ENCODE measurements at regions not wholly inside any gene's neighbourhood (a gene's known extent, or its start where the extent isn't known, plus 50 kb on each side); places are given as distances from the start of the nearest gene placed in this dataset.

- Histone ChIP-seq H2AFZ (ENCODE audit: low read depth, low read length) (no peak overlapping the region), H3K9ac (ENCODE audit: low read length) (no peak overlapping the region), H3K9me3 (ENCODE audit: low read length) (no peaks in the 10 kb centered on the region), H4K20me1 (ENCODE audit: insufficient read depth) (no peaks in the 10 kb centered on the region), H3K27me3 (ENCODE audit: insufficient read depth, low read depth, low read length) (no peaks in the 10 kb centered on the region), H3K4me2 (ENCODE audit: low read length) (no peak overlapping the region), H3K9me2 (ENCODE audit: insufficient read depth, low read length) (no peaks in the 10 kb centered on the region), H3K79me2 (replicated peaks; ENCODE audit: insufficient read depth, low read length) (no peaks in the 10 kb centered on the region), H3K36me3 (ENCODE audit: insufficient read depth, low read length) (no peaks in the 10 kb centered on the region), H3K27ac (ENCODE audit: low read length) (no peak overlapping the region), H3K4me3 (ENCODE audit: low read length) (no peak overlapping the region), H3F3A (ENCODE audit: insufficient read depth, low read length, poor library complexity, severe bottlenecking) (no peaks in the 10 kb centered on the region)
- TF ChIP-seq RAD21 (conservative IDR thresholded peaks at IDR 0.05), result no peak
- no peak for TF ChIP-seq POLR2AphosphoS5 (IDR thresholded peaks at IDR 0.05)
- no peak for TF ChIP-seq SMC3 (conservative IDR thresholded peaks at IDR 0.05; ENCODE audit: poor library complexity)
- no peak for TF ChIP-seq TAF1 (IDR thresholded peaks at IDR 0.05; ENCODE audit: low read depth)
- TF ChIP-seq REST (IDR thresholded peaks at IDR 0.05; ENCODE audit: borderline replicate concordance), result no peak
- TF ChIP-seq EP300 (conservative IDR thresholded peaks at IDR 0.05; ENCODE audit: poor library complexity, severe bottlenecking), result no peak
- TF ChIP-seq MXI1 (conservative IDR thresholded peaks at IDR 0.05; ENCODE audit: poor library complexity, severe bottlenecking), result no peak
- no peak for TF ChIP-seq CTCF (IDR thresholded peaks at IDR 0.05; ENCODE audit: poor library complexity, severe bottlenecking)
Observed at GRCh38 chr5:90285581-90285980, 124.0 kb downstream of the CETN3 start.

GRCh38 chr5:90284375-90284774 lies 125.2 kb downstream of the CETN3 start:
- Histone ChIP-seq H4K20me1 (ENCODE audit: insufficient read depth) (no peaks in the 10 kb centered on the region), H3K27ac (ENCODE audit: low read length) (no peak overlapping the region), H3K79me2 (replicated peaks; ENCODE audit: insufficient read depth, low read length) (no peaks in the 10 kb centered on the region), H3K4me3 (ENCODE audit: low read length) (no peak overlapping the region), H3K27me3 (ENCODE audit: insufficient read depth, low read depth, low read length) (no peaks in the 10 kb centered on the region), H2AFZ (ENCODE audit: low read depth, low read length) (no peak overlapping the region), H3K9ac (ENCODE audit: low read length) (no peak overlapping the region), H3K9me2 (ENCODE audit: insufficient read depth, low read length) (no peaks in the 10 kb centered on the region), H3K9me3 (ENCODE audit: low read length) (no peaks in the 10 kb centered on the region), H3K36me3 (ENCODE audit: insufficient read depth, low read length) (no peaks in the 10 kb centered on the region), H3K4me2 (ENCODE audit: low read length) (no peak overlapping the region), H3F3A (ENCODE audit: insufficient read depth, low read length, poor library complexity, severe bottlenecking) (no peaks in the 10 kb centered on the region)
- TF ChIP-seq TAF1 (IDR thresholded peaks at IDR 0.05; ENCODE audit: low read depth) (no peak), EP300 (conservative IDR thresholded peaks at IDR 0.05; ENCODE audit: poor library complexity, severe bottlenecking) (no peak), MXI1 (conservative IDR thresholded peaks at IDR 0.05; ENCODE audit: poor library complexity, severe bottlenecking) (no peak), REST (IDR thresholded peaks at IDR 0.05; ENCODE audit: borderline replicate concordance) (no peak), EZH2 (IDR thresholded peaks at IDR 0.05; ENCODE audit: borderline replicate concordance, insufficient read depth, low read length, poor library complexity, severe bottlenecking) (no peak), CTCF (IDR thresholded peaks at IDR 0.05; ENCODE audit: poor library complexity, severe bottlenecking) (no peak)

Measured in neural cell (in vitro differentiated cells).